ENCODE measurements at regions not wholly inside any gene's neighbourhood (a gene's known extent, or its start where the extent isn't known, plus 50 kb on each side); places are given as distances from the start of the nearest gene placed in this dataset.

- Histone ChIP-seq H3K9ac (ENCODE audit: insufficient read length, low read depth) (no peak overlapping the region), H3K36me3 (ENCODE audit: insufficient read depth, insufficient read length, low read length) (no peaks in the 10 kb centered on the region), H3K4me3 (ENCODE audit: insufficient read length, low read depth) (no peak overlapping the region), H3K27me3 (ENCODE audit: insufficient read depth, insufficient read length) (no peaks in the 10 kb centered on the region), H3K9me3 (ENCODE audit: insufficient read depth, low read length) (no peaks in the 10 kb centered on the region), H3K4me1 (ENCODE audit: insufficient read depth, insufficient read length) (no peaks in the 10 kb centered on the region)
- DNase-seq (ENCODE audit: low read depth, low spot score) = no peak
- TF ChIP-seq YY1 (IDR thresholded peaks at IDR 0.05; ENCODE audit: insufficient read depth, insufficient read length) (no peak), SUZ12 (IDR thresholded peaks at IDR 0.05; ENCODE audit: extremely low read depth, insufficient read depth, insufficient read length) (no peak), ZNF274 (IDR thresholded peaks at IDR 0.05; ENCODE audit: low read depth, low read length) (no peak)
Measured at GRCh38 chr4:54373718-54374210, 144.7 kb downstream of the PDGFRA start.

- TF ChIP-seq SUZ12 (IDR thresholded peaks at IDR 0.05; ENCODE audit: extremely low read depth, insufficient read depth, insufficient read length) = no peak
- TF ChIP-seq YY1 (IDR thresholded peaks at IDR 0.05; ENCODE audit: insufficient read depth, insufficient read length) = no peak
- no peak for TF ChIP-seq ZNF274 (IDR thresholded peaks at IDR 0.05; ENCODE audit: low read depth, low read length)
- no peak for DNase-seq (ENCODE audit: low read depth, low spot score)
- no peaks in the 10 kb centered on the region for H3K4me1 ChIP-seq (ENCODE audit: insufficient read depth, insufficient read length)
- H3K36me3 ChIP-seq (ENCODE audit: insufficient read depth, insufficient read length, low read length) = no peaks in the 10 kb centered on the region
- no peak overlapping the region for H3K9ac ChIP-seq (ENCODE audit: insufficient read length, low read depth)
- no peak overlapping the region for H3K4me3 ChIP-seq (ENCODE audit: insufficient read length, low read depth)
- no peaks in the 10 kb centered on the region for H3K9me3 ChIP-seq (ENCODE audit: insufficient read depth, low read length)
- H3K27me3 ChIP-seq (ENCODE audit: insufficient read depth, insufficient read length) = no peaks in the 10 kb centered on the region
Measured at GRCh38 chr4:54378461-54378860, 149.4 kb downstream of the PDGFRA start.

GRCh38 chr4:54384152-54384551, 155.1 kb downstream of the PDGFRA start:
- H3K4me3 ChIP-seq (ENCODE audit: insufficient read length, low read depth) = no peak overlapping the region
- DNase-seq (ENCODE audit: low read depth, low spot score) = no peak
- no peaks in the 10 kb centered on the region for H3K27me3 ChIP-seq (ENCODE audit: insufficient read depth, insufficient read length)
- no peak for TF ChIP-seq SUZ12 (IDR thresholded peaks at IDR 0.05; ENCODE audit: extremely low read depth, insufficient read depth, insufficient read length)
- no peak for TF ChIP-seq YY1 (IDR thresholded peaks at IDR 0.05; ENCODE audit: insufficient read depth, insufficient read length)
- no peak for TF ChIP-seq ZNF274 (IDR thresholded peaks at IDR 0.05; ENCODE audit: low read depth, low read length)
- no peaks in the 10 kb centered on the region for H3K36me3 ChIP-seq (ENCODE audit: insufficient read depth, insufficient read length, low read length)
- H3K9ac ChIP-seq (ENCODE audit: insufficient read length, low read depth) = no peak overlapping the region
- no peaks in the 10 kb centered on the region for H3K9me3 ChIP-seq (ENCODE audit: insufficient read depth, low read length)
- H3K4me1 ChIP-seq (ENCODE audit: insufficient read depth, insufficient read length) = no peaks in the 10 kb centered on the region

GRCh38 chr4:54384563-54384962, 155.5 kb downstream of the PDGFRA start:
- Histone ChIP-seq H3K27me3 (ENCODE audit: insufficient read depth, insufficient read length) (no peaks in the 10 kb centered on the region), H3K9ac (ENCODE audit: insufficient read length, low read depth) (no peak overlapping the region), H3K9me3 (ENCODE audit: insufficient read depth, low read length) (no peaks in the 10 kb centered on the region), H3K36me3 (ENCODE audit: insufficient read depth, insufficient read length, low read length) (no peaks in the 10 kb centered on the region), H3K4me1 (ENCODE audit: insufficient read depth, insufficient read length) (no peaks in the 10 kb centered on the region), H3K4me3 (ENCODE audit: insufficient read length, low read depth) (no peak overlapping the region)
- TF ChIP-seq ZNF274 (IDR thresholded peaks at IDR 0.05; ENCODE audit: low read depth, low read length) = no peak
- no peak for TF ChIP-seq SUZ12 (IDR thresholded peaks at IDR 0.05; ENCODE audit: extremely low read depth, insufficient read depth, insufficient read length)
- no peak for TF ChIP-seq YY1 (IDR thresholded peaks at IDR 0.05; ENCODE audit: insufficient read depth, insufficient read length)
- DNase-seq (ENCODE audit: low read depth, low spot score) = no peak

- no peak for TF ChIP-seq SUZ12 (IDR thresholded peaks at IDR 0.05; ENCODE audit: extremely low read depth, insufficient read depth, insufficient read length)
- TF ChIP-seq YY1 (IDR thresholded peaks at IDR 0.05; ENCODE audit: insufficient read depth, insufficient read length) = no peak
- TF ChIP-seq ZNF274 (IDR thresholded peaks at IDR 0.05; ENCODE audit: low read depth, low read length) = no peak
- no peaks in the 10 kb centered on the region for H3K4me1 ChIP-seq (ENCODE audit: insufficient read depth, insufficient read length)
- H3K27me3 ChIP-seq (ENCODE audit: insufficient read depth, insufficient read length) = no peaks in the 10 kb centered on the region
- no peak overlapping the region for H3K9ac ChIP-seq (ENCODE audit: insufficient read length, low read depth)
- no peak overlapping the region for H3K4me3 ChIP-seq (ENCODE audit: insufficient read length, low read depth)
- no peaks in the 10 kb centered on the region for H3K9me3 ChIP-seq (ENCODE audit: insufficient read depth, low read length)
- DNase-seq (ENCODE audit: low read depth, low spot score) = no peak
- H3K36me3 ChIP-seq (ENCODE audit: insufficient read depth, insufficient read length, low read length) = no peaks in the 10 kb centered on the region
Measured at GRCh38 chr4:54386042-54386669, 157.1 kb downstream of the PDGFRA start.

- Histone ChIP-seq H3K4me1 (ENCODE audit: insufficient read depth, insufficient read length) (no peaks in the 10 kb centered on the region), H3K9ac (ENCODE audit: insufficient read length, low read depth) (no peak overlapping the region), H3K4me3 (ENCODE audit: insufficient read length, low read depth) (no peak overlapping the region), H3K9me3 (ENCODE audit: insufficient read depth, low read length) (no peaks in the 10 kb centered on the region), H3K36me3 (ENCODE audit: insufficient read depth, insufficient read length, low read length) (no peaks in the 10 kb centered on the region), H3K27me3 (ENCODE audit: insufficient read depth, insufficient read length) (no peaks in the 10 kb centered on the region)
- TF ChIP-seq SUZ12 (IDR thresholded peaks at IDR 0.05; ENCODE audit: extremely low read depth, insufficient read depth, insufficient read length) = no peak
- no peak for DNase-seq (ENCODE audit: low read depth, low spot score)
Measured at GRCh38 chr4:54386693-54387092, 157.6 kb downstream of the PDGFRA start.

- H3K9me3 ChIP-seq (ENCODE audit: insufficient read depth, low read length) = no peaks in the 10 kb centered on the region
- no peak overlapping the region for H3K9ac ChIP-seq (ENCODE audit: insufficient read length, low read depth)
- H3K4me3 ChIP-seq (ENCODE audit: insufficient read length, low read depth) = no peak overlapping the region
- TF ChIP-seq YY1 (IDR thresholded peaks at IDR 0.05; ENCODE audit: insufficient read depth, insufficient read length) = no peak
- no peak for TF ChIP-seq SUZ12 (IDR thresholded peaks at IDR 0.05; ENCODE audit: extremely low read depth, insufficient read depth, insufficient read length)
- TF ChIP-seq ZNF274 (IDR thresholded peaks at IDR 0.05; ENCODE audit: low read depth, low read length) = no peak
- no peaks in the 10 kb centered on the region for H3K4me1 ChIP-seq (ENCODE audit: insufficient read depth, insufficient read length)
- no peak for DNase-seq (ENCODE audit: low read depth, low spot score)
- no peaks in the 10 kb centered on the region for H3K27me3 ChIP-seq (ENCODE audit: insufficient read depth, insufficient read length)
- no peaks in the 10 kb centered on the region for H3K36me3 ChIP-seq (ENCODE audit: insufficient read depth, insufficient read length, low read length)
Measured at GRCh38 chr4:54390670-54391069, 161.6 kb downstream of the PDGFRA start.

All from NT2/D1 (cell line).